B cell (primary cell): ENCODE measurements at regions not wholly inside any gene's neighbourhood (a gene's known extent, or its start where the extent isn't known, plus 50 kb on each side); places are given as distances from the start of the nearest gene placed in this dataset.

Experiments
- ATAC-seq: fragments of 200-7000 bp; cut with Tn5 transposase; one replicate; pipeline ENCODE4 v1.10.0; 2021; ENCODE audit warnings: low read depth, mild to moderate bottlenecking, moderate number of reproducible peaks, moderate library complexity
- CTCF ChIA-PET: fragments of 350-600 bp; sonication (Branson Sonifier 250); formaldehyde crosslinking; loops from one replicate; lab custom pipeline; 2021; ENCODE audit warnings: antibody characterized with exemption, inconsistent platforms; lab: Charles Lee
- POLR2A ChIA-PET: fragments of 350-600 bp; sonication (Branson Sonifier 250); formaldehyde crosslinking; loops from one replicate; lab custom pipeline; 2021; ENCODE audit warnings: antibody characterized with exemption; lab: Charles Lee
- DNase-seq: peaks from one replicate; pipeline ENCODE4 v3.0.0; 2013
- H2AFZ ChIP-seq: 2 replicates; pipeline ENCODE4 v1.6.1; 2012; ENCODE audit warnings: mild to moderate bottlenecking, low read depth, low read length; ENCODE audit not compliant: insufficient read depth, poor library complexity, severe bottlenecking
- H3K27ac ChIP-seq, 2 donors: 1 replicate in 1 of 2; 2 replicates in 1 of 2; pipeline ENCODE4 v1.5.1; 2012 to 2013; ENCODE audit warnings: low read length in 2 of 2, mild to moderate bottlenecking in 2 of 2, moderate library complexity in 1 of 2
- H3K27me3 ChIP-seq, 4 experiments: fragments of 200-600 bp in 1 of 4; sonication (generic) in 1 of 4; replicated peaks in 1 of 4; 1 replicate in 2 of 4; 2 replicates in 2 of 4; pipeline versions ENCODE4 v1.6.1 to v1.7.0; 2013 to 2016; ENCODE audit warnings: low read length in 3 of 4, mild to moderate bottlenecking in 2 of 4, mixed read lengths in 1 of 4, moderate library complexity in 1 of 4; ENCODE audit not compliant: insufficient read depth in 4 of 4, control insufficient read depth in 3 of 4; ENCODE audit errors: control extremely low read depth in 1 of 4
- H3K36me3 ChIP-seq, 2 experiments: replicated peaks in 1 of 2; 1 replicate in 1 of 2; 2 replicates in 1 of 2; pipeline versions ENCODE4 v1.6.1 to v1.7.1; 2013; ENCODE audit warnings: low read length in 1 of 2; ENCODE audit not compliant: insufficient read depth in 2 of 2, control insufficient read depth in 1 of 2; ENCODE audit errors: control extremely low read depth in 1 of 2, extremely low read depth in 1 of 2
- H3K4me1 ChIP-seq, 2 donors: fragments of 200-600 bp in 1 of 2; sonication (generic) in 1 of 2; 1 replicate in 1 of 2; 2 replicates in 1 of 2; pipeline versions ENCODE4 v1.5.1 to v1.6.1; 2013 to 2017; ENCODE audit warnings: low read length in 2 of 2; ENCODE audit not compliant: control insufficient read depth in 2 of 2, insufficient read depth in 2 of 2
- H3K4me2 ChIP-seq: replicated peaks from 2 replicates; pipeline ENCODE3; 2012; ENCODE audit warnings: mild to moderate bottlenecking, low read depth, low read length; ENCODE audit not compliant: poor library complexity, severe bottlenecking
- H3K4me3 ChIP-seq, 5 experiments: fragments of 200-600 bp in 1 of 5; sonication (generic) in 1 of 5; 1 replicate in 3 of 5; 2 replicates in 2 of 5; pipeline versions ENCODE4 v1.5.1 to v1.7.0; 2011 to 2016; ENCODE audit warnings: low read length in 4 of 5, mild to moderate bottlenecking in 4 of 5, low read depth in 2 of 5, control low read depth in 1 of 5, moderate library complexity in 1 of 5; ENCODE audit not compliant: insufficient read depth in 1 of 5; ENCODE audit errors: control extremely low read depth in 1 of 5, extremely low read depth in 1 of 5
- H3K79me2 ChIP-seq: fragments of 200-600 bp; sonication (generic); one replicate; pipeline ENCODE4 v1.6.0; 2016; ENCODE audit warnings: low read length; ENCODE audit not compliant: control insufficient read depth, insufficient read depth
- H3K9ac ChIP-seq: fragments of 200-600 bp; sonication (generic); 2 replicates; pipeline ENCODE4 v1.6.1; 2017; ENCODE audit warnings: mild to moderate bottlenecking, low read length, moderate library complexity
- H3K9me3 ChIP-seq, 3 donors: one replicate each; pipeline versions ENCODE4 v1.6.1 to v1.7.1; 2013; ENCODE audit warnings: low read length in 2 of 3; ENCODE audit not compliant: control insufficient read depth in 2 of 3, insufficient read depth in 1 of 3; ENCODE audit errors: control extremely low read depth in 1 of 3
- H4K20me1 ChIP-seq: 2 replicates; pipeline ENCODE4 v1.6.0; 2012; ENCODE audit warnings: mild to moderate bottlenecking, low read length; ENCODE audit not compliant: insufficient read depth, control insufficient read depth, poor library complexity, severe bottlenecking
- H3K27ac Mint-ChIP-seq: one replicate; pipeline ENCODE4 v1.8.0; 2021; ENCODE audit warnings: mixed read lengths
- H3K27me3 Mint-ChIP-seq: one replicate; pipeline ENCODE4 v1.8.0; 2021; ENCODE audit warnings: mixed read lengths
- H3K4me1 Mint-ChIP-seq: one replicate; pipeline ENCODE4 v1.8.0; 2021; ENCODE audit warnings: mixed read lengths
- H3K4me3 Mint-ChIP-seq: one replicate; pipeline ENCODE4 v1.8.0; 2021; ENCODE audit warnings: mixed read lengths
- H3K9me3 Mint-ChIP-seq: one replicate; pipeline ENCODE4 v1.8.0; 2022; ENCODE audit warnings: mixed read lengths; ENCODE audit not compliant: insufficient read depth
- CTCF ChIP-seq: fragments of 200-600 bp; IDR thresholded peaks from one replicate; pipeline ENCODE4 v1.8.0; 2022; ENCODE audit warnings: antibody characterized with exemption, mild to moderate bottlenecking
- EZH2 ChIP-seq: IDR thresholded peaks from 2 replicates; pipeline ENCODE4 v1.6.1; 2012; ENCODE audit warnings: borderline replicate concordance, low read depth, mild to moderate bottlenecking, moderate library complexity, low read length; ENCODE audit not compliant: insufficient read depth, poor library complexity, severe bottlenecking
- WGBS: methylation state at CpG from one replicate; pipeline ENCODE4 v1.1.5; 2013; ENCODE audit warnings: missing lambda C conversion rate; ENCODE audit not compliant: insufficient coverage; 5-methylcytosine and 5-hydroxymethylcytosine counted together
- intact Hi-C: fragments of 100-400 bp; cut with micrococcal nuclease; formaldehyde crosslinking; loops from one replicate; pipeline ENCODE4 v1.10.0; 2022

GRCh38 chr7:68014031-68014736, 1017.6 kb downstream of the TYW1 start:
- H3K27me3 ChIP-seq = no peaks in the 10 kb centered on the region
- no peak overlapping the region for H3K4me2 ChIP-seq
- no peaks in the 10 kb centered on the region for H3K4me1 ChIP-seq
- H4K20me1 ChIP-seq = no peaks in the 10 kb centered on the region
- H3K9me3 Mint-ChIP-seq = peaks cover 7% of the 10 kb centered on the region
- peaks cover 0 to 19% (median 0%) of the 10 kb centered on the region in 3 donors for H3K9me3 ChIP-seq
- intact Hi-C loops = no loop called here
- no peak overlapping the region for H3K9ac ChIP-seq
- WGBS = 82% methylated on average over 8 of the region's 11 CpGs
- ChIA-PET POLR2A (no interaction called here), CTCF (no interaction called here)
- H3K4me3 Mint-ChIP-seq = no peak overlapping the region
- ATAC-seq = no peak
- H3K36me3 ChIP-seq = no peaks in the 10 kb centered on the region
- no peaks in the 10 kb centered on the region for H3K79me2 ChIP-seq
- no peak for TF ChIP-seq EZH2
- TF ChIP-seq CTCF = no peak
- no peaks in the 10 kb centered on the region for H3K27me3 Mint-ChIP-seq
- DNase-seq = no peak
- no peak overlapping the region for H2AFZ ChIP-seq
- no peak overlapping the region for H3K27ac Mint-ChIP-seq
- no peak overlapping the region for H3K27ac ChIP-seq
- H3K4me1 Mint-ChIP-seq = no peaks in the 10 kb centered on the region
- H3K4me3 ChIP-seq = no peak overlapping the region

GRCh38 chr7:68015122-68015977, 1018.7 kb downstream of the TYW1 start:
- ATAC-seq (no peak), DNase-seq (no peak)
- Histone ChIP-seq H3K9me3 (peaks cover 0 to 17% (median 0%) of the 10 kb centered on the region in 3 donors), H3K9ac (no peak overlapping the region), H2AFZ (no peak overlapping the region), H3K36me3 (no peaks in the 10 kb centered on the region), H3K27me3 (no peaks in the 10 kb centered on the region), H4K20me1 (no peaks in the 10 kb centered on the region), H3K27ac (no peak overlapping the region), H3K4me3 (no peak overlapping the region), H3K79me2 (no peaks in the 10 kb centered on the region), H3K4me2 (no peak overlapping the region), H3K4me1 (no peaks in the 10 kb centered on the region)
- TF ChIP-seq EZH2 (no peak), CTCF (no peak)
- no peak overlapping the region for H3K27ac Mint-ChIP-seq
- H3K9me3 Mint-ChIP-seq = peaks cover 3% of the 10 kb centered on the region
- ChIA-PET CTCF (no interaction called here), POLR2A (no interaction called here)
- H3K27me3 Mint-ChIP-seq = no peaks in the 10 kb centered on the region
- intact Hi-C loops = no loop called here
- H3K4me1 Mint-ChIP-seq = no peaks in the 10 kb centered on the region
- H3K4me3 Mint-ChIP-seq = no peak overlapping the region
- 64% methylated on average over 3 of the region's 5 CpGs for WGBS
